CD14-positive monocyte (primary cell): ENCODE measurements at regions not wholly inside any gene's neighbourhood (a gene's known extent, or its start where the extent isn't known, plus 50 kb on each side); places are given as distances from the start of the nearest gene placed in this dataset.

Source experiments
- DNase-seq, 3 donors: peaks; one replicate each; pipeline ENCODE4 v3.0.0-alpha.2; 2011 to 2022
- H2AFZ ChIP-seq: 2 replicates; pipeline ENCODE4 v1.6.0; 2012; ENCODE audit warnings: mild to moderate bottlenecking, low read depth, low read length, inconsistent platforms; ENCODE audit not compliant: insufficient read depth, poor library complexity, severe bottlenecking
- H3K27ac ChIP-seq, 2 donors: 1 replicate in 1 of 2; 2 replicates in 1 of 2; pipeline ENCODE4 v1.5.1; 2012 to 2013; ENCODE audit warnings: low read length in 2 of 2, control low read depth in 1 of 2, inconsistent platforms in 1 of 2, low read depth in 1 of 2, mild to moderate bottlenecking in 1 of 2
- H3K27me3 ChIP-seq, 2 donors: one replicate each; pipeline versions ENCODE4 v1.6.0 to v1.6.1; 2011 to 2013; ENCODE audit warnings: low read length in 2 of 2; ENCODE audit not compliant: control insufficient read depth in 2 of 2, insufficient read depth in 2 of 2
- H3K36me3 ChIP-seq, 2 donors: replicated peaks in 1 of 2; 1 replicate in 1 of 2; 2 replicates in 1 of 2; pipeline versions ENCODE4 v1.5.1 to v1.6.1; 2012 to 2013; ENCODE audit warnings: low read length in 2 of 2, control low read depth in 1 of 2, inconsistent platforms in 1 of 2, mild to moderate bottlenecking in 1 of 2; ENCODE audit not compliant: insufficient read depth in 2 of 2, control insufficient read depth in 1 of 2
- H3K4me1 ChIP-seq, 2 donors: 1 replicate in 1 of 2; 2 replicates in 1 of 2; pipeline versions ENCODE4 v1.5.1 to v1.6.1; 2012 to 2013; ENCODE audit warnings: low read length in 2 of 2, control low read depth in 1 of 2, inconsistent platforms in 1 of 2, mild to moderate bottlenecking in 1 of 2, moderate library complexity in 1 of 2; ENCODE audit not compliant: insufficient read depth in 2 of 2, control insufficient read depth in 1 of 2
- H3K4me2 ChIP-seq: replicated peaks from 2 replicates; pipeline ENCODE3; 2012; ENCODE audit warnings: low read length, moderate library complexity, mild to moderate bottlenecking; ENCODE audit not compliant: poor library complexity, severe bottlenecking; ENCODE audit errors: extremely low read depth
- H3K4me3 ChIP-seq, 3 experiments: fragments of 200-600 bp in 1 of 3; sonication (generic) in 1 of 3; replicated peaks in 1 of 3; 1 replicate in 2 of 3; 2 replicates in 1 of 3; pipeline ENCODE4 v1.5.1; 2011 to 2013; ENCODE audit warnings: low read length in 3 of 3, mild to moderate bottlenecking in 3 of 3, control low read depth in 2 of 3, low read depth in 2 of 3, inconsistent platforms in 1 of 3, moderate library complexity in 1 of 3
- H3K79me2 ChIP-seq: 2 replicates; pipeline ENCODE4 v1.6.0; 2012; ENCODE audit warnings: mild to moderate bottlenecking, control low read depth, inconsistent platforms, low read length, moderate library complexity; ENCODE audit not compliant: insufficient read depth
- H3K9ac ChIP-seq: 2 replicates; pipeline ENCODE4 v1.6.0; 2017; ENCODE audit warnings: low read length, mild to moderate bottlenecking; ENCODE audit not compliant: insufficient read depth, poor library complexity, severe bottlenecking
- H3K9me3 ChIP-seq, 2 donors: replicated peaks in 1 of 2; 1 replicate in 1 of 2; 2 replicates in 1 of 2; pipeline versions ENCODE4 v1.5.1 to v1.6.1; 2012 to 2013; ENCODE audit warnings: low read length in 2 of 2, control low read depth in 1 of 2; ENCODE audit not compliant: control insufficient read depth in 1 of 2, insufficient read depth in 1 of 2
- H4K20me1 ChIP-seq: 2 replicates; pipeline ENCODE4 v1.6.0; 2012; ENCODE audit warnings: mild to moderate bottlenecking, low read length, control low read depth, moderate library complexity; ENCODE audit not compliant: insufficient read depth
- H3K27ac Mint-ChIP-seq, 7 donors: one replicate each; pipeline ENCODE4 v1.8.0; 2020; ENCODE audit warnings: mild to moderate bottlenecking in 7 of 7, mixed read lengths in 7 of 7, moderate library complexity in 6 of 7, inconsistent platforms in 2 of 7
- H3K27me3 Mint-ChIP-seq, 3 donors: one replicate each; pipeline ENCODE4 v1.8.0; 2021 to 2022; ENCODE audit warnings: low read depth in 3 of 3, mild to moderate bottlenecking in 3 of 3, mixed read lengths in 3 of 3, moderate library complexity in 3 of 3, inconsistent platforms in 1 of 3
- H3K36me3 Mint-ChIP-seq, 2 donors: one replicate each; pipeline ENCODE4 v1.8.0; 2020; ENCODE audit warnings: mixed read lengths in 2 of 2, inconsistent platforms in 1 of 2, mild to moderate bottlenecking in 1 of 2
- H3K4me1 Mint-ChIP-seq: one replicate; pipeline ENCODE4 v1.8.0; 2020; ENCODE audit warnings: mild to moderate bottlenecking, mixed read lengths
- H3K4me3 Mint-ChIP-seq, 2 donors: one replicate each; pipeline ENCODE4 v1.8.0; 2020; ENCODE audit warnings: mild to moderate bottlenecking in 2 of 2, mixed read lengths in 2 of 2, moderate library complexity in 1 of 2
- H3K9me3 Mint-ChIP-seq, 7 donors: one replicate each; pipeline ENCODE4 v1.8.0; 2020 to 2022; ENCODE audit warnings: mixed read lengths in 7 of 7, mild to moderate bottlenecking in 6 of 7, moderate library complexity in 6 of 7, inconsistent platforms in 2 of 7
- CTCF ChIP-seq: fragments of 200-600 bp; IDR thresholded peaks from one replicate; pipeline ENCODE4 v1.8.0; 2022; ENCODE audit warnings: antibody characterized with exemption, mild to moderate bottlenecking
- WGBS: methylation state at CpG from one replicate; pipeline ENCODE4 v1.1.5; 2013; ENCODE audit warnings: missing lambda C conversion rate; ENCODE audit not compliant: insufficient coverage; 5-methylcytosine and 5-hydroxymethylcytosine counted together
- intact Hi-C, 2 donors: fragments of 100-400 bp; cut with micrococcal nuclease; formaldehyde crosslinking; loops; one replicate each; pipeline versions ENCODE4 v1.15.0 to v1.15.1; 2023

DNA sequence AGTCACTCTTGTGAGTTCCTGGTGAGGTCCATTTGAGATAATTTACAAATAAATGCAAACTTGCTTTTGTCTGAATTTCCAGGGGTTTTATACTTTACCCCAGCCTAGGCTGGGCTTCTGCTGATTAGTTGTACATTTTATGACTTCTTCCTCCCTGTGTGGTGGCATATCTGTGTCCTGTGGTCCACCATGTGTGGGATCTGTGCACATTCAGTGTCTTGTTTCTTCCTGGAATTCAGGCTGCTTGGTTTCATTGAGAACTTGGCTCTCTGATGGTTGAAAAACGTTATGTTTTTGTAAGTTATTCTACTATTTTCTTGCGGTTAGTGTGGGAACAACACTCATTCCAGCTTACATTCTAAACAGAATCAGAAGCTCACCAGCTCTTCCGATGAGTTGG lies 523.4 kb upstream of the PFKP start:
- 93% methylated on average over 2 of the region's 3 CpGs for WGBS
- Histone ChIP-seq H3K4me2 (no peak overlapping the region), H3K27me3 (no peaks in the 10 kb centered on the region), H4K20me1 (no peaks in the 10 kb centered on the region), H3K79me2 (no peaks in the 10 kb centered on the region), H2AFZ (no peak overlapping the region), H3K9ac (no peak overlapping the region), H3K36me3 (no peaks in the 10 kb centered on the region), H3K4me3 (no peak overlapping the region), H3K4me1 (no peaks in the 10 kb centered on the region), H3K27ac (no peak overlapping the region), H3K9me3 (no peaks in the 10 kb centered on the region)
- DNase-seq: no peak
- no peaks in the 10 kb centered on the region for H3K36me3 Mint-ChIP-seq
- H3K9me3 Mint-ChIP-seq: peaks cover 0 to 8% (median 3%) of the 10 kb centered on the region in 7 donors
- no peaks in the 10 kb centered on the region for H3K4me1 Mint-ChIP-seq
- no peak overlapping the region for H3K27ac Mint-ChIP-seq
- no peak overlapping the region for H3K4me3 Mint-ChIP-seq
- peaks cover 0 to 2% (median 2%) of the 10 kb centered on the region in 3 donors for H3K27me3 Mint-ChIP-seq
- intact Hi-C loops: no loop called here
- TF ChIP-seq CTCF: no peak

DNA sequence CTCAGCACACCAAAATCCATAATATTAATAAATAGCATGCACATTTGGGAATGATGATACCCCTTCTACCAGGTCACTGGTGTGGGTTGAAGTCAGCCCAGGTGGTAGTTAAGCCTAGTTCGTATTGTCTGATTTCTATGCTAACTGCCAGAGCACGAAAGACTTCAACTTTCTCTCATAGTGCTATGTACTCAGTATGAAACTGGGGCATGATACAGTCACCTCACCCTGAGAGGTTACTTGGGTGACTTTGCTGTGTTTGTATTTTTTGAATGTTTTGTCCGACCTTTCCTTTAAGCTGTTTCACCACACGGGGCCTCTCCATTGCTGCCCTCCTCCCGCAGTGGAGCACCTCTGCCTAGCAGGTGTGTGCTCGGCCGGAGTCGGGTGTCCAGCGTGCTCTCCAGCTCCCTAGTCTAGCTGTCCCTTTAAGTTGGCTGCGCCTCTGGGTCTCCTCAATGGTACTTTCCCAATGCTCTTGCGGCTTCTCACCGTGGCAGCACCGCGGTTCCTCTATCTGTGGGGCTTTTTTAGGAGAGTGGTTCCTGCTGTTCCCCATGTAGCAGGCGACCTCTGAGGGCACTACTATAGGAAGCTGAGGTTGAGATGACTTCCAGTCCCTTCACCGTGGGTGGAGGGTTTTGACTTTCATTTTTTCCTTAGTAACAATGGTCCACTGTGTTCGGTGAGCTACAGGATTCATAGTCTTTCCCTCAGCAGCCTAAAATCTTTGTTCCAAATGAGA lies 524.0 kb upstream of the PFKP start:
- H3K4me1 ChIP-seq: no peaks in the 10 kb centered on the region
- WGBS: 87% methylated on average over 11 of the region's 17 CpGs

More for the DNA sequence above, 524.0 kb upstream of the PFKP start:
- TF ChIP-seq CTCF: no peak
- no peak overlapping the region for H3K4me3 ChIP-seq
- H3K27ac ChIP-seq: no peak overlapping the region
- no peaks in the 10 kb centered on the region for H3K36me3 ChIP-seq
- no peaks in the 10 kb centered on the region for H3K27me3 ChIP-seq
- no peak overlapping the region for H3K9ac ChIP-seq
- Mint-ChIP-seq H3K4me3 (no peak overlapping the region), H3K9me3 (peaks cover 0 to 8% (median 3%) of the 10 kb centered on the region in 7 donors), H3K27me3 (peaks cover 0 to 2% (median 2%) of the 10 kb centered on the region in 3 donors), H3K4me1 (no peaks in the 10 kb centered on the region), H3K36me3 (no peaks in the 10 kb centered on the region), H3K27ac (no peak overlapping the region)
- no peak for DNase-seq
- H2AFZ ChIP-seq: no peak overlapping the region
- no peaks in the 10 kb centered on the region for H3K9me3 ChIP-seq
- no peaks in the 10 kb centered on the region for H3K79me2 ChIP-seq
- intact Hi-C loops: no loop called here
- H3K4me2 ChIP-seq: no peak overlapping the region
- no peaks in the 10 kb centered on the region for H4K20me1 ChIP-seq
